ENCODE measurements at regions not wholly inside any gene's neighbourhood (a gene's known extent, or its start where the extent isn't known, plus 50 kb on each side); places are given as distances from the start of the nearest gene placed in this dataset.

GRCh38 chr4:137063961-137064360 lies 468.3 kb downstream of the PCDH18 start:
- no peak for TF ChIP-seq TAF1 (IDR thresholded peaks at IDR 0.05; ENCODE audit: low read depth, low read length)
- TF ChIP-seq POLR2AphosphoS5 (IDR thresholded peaks at IDR 0.05; ENCODE audit: low read depth, low read length) = no peak
